Keratinocyte (primary cell): ENCODE measurements at regions not wholly inside any gene's neighbourhood (a gene's known extent, or its start where the extent isn't known, plus 50 kb on each side); places are given as distances from the start of the nearest gene placed in this dataset.

Experiments used
- DNase-seq: peaks from one replicate; pipeline ENCODE4 v3.0.0-alpha.2; 2011; ENCODE audit warnings: low read depth, missing footprints, low spot score
- FAIRE-seq: peaks from 2 replicates; lab custom pipeline; 2011; peaks lifted over from hg19 to GRCh38; lab: Jason Lieb, UNC
- H2AFZ ChIP-seq: 2 replicates; pipeline ENCODE4 v1.6.0; 2012; ENCODE audit warnings: low read length, control low read depth, inconsistent platforms; ENCODE audit not compliant: control insufficient read depth
- H3K27ac ChIP-seq: 2 replicates; pipeline ENCODE4 v1.5.1; 2011; ENCODE audit warnings: low read length; ENCODE audit not compliant: control insufficient read depth, insufficient read depth
- H3K27me3 ChIP-seq: 3 replicates; pipeline ENCODE4 v1.6.0; 2011; ENCODE audit warnings: low read length; ENCODE audit not compliant: control insufficient read depth, insufficient read depth; ENCODE audit errors: extremely low read depth
- H3K36me3 ChIP-seq, 2 experiments: 2 replicates in 1 of 2; 3 replicates in 1 of 2; pipeline ENCODE4 v1.5.1; 2011; ENCODE audit warnings: low read length in 2 of 2, mild to moderate bottlenecking in 1 of 2; ENCODE audit not compliant: control insufficient read depth in 2 of 2, insufficient read depth in 2 of 2; ENCODE audit errors: extremely low read depth in 1 of 2
- H3K4me1 ChIP-seq: 3 replicates; pipeline ENCODE4 v1.5.1; 2011; ENCODE audit warnings: low read length; ENCODE audit not compliant: control insufficient read depth, insufficient read depth; ENCODE audit errors: extremely low read depth
- H3K4me2 ChIP-seq: 3 replicates; pipeline ENCODE4 v1.6.0; 2011; ENCODE audit warnings: low read depth, low read length; ENCODE audit not compliant: control insufficient read depth, insufficient read depth; ENCODE audit errors: extremely low read depth
- H3K4me3 ChIP-seq, 3 experiments: fragments of 200-600 bp in 1 of 3; sonication (generic) in 1 of 3; 2 replicates in 2 of 3; 3 replicates in 1 of 3; pipeline ENCODE4 v1.5.1; 2011 to 2016; ENCODE audit warnings: low read length in 3 of 3, mild to moderate bottlenecking in 3 of 3, control low read depth in 2 of 3, inconsistent platforms in 1 of 3, low read depth in 1 of 3, mixed read lengths in 1 of 3, mixed run types in 1 of 3, moderate library complexity in 1 of 3; ENCODE audit not compliant: control insufficient read depth in 2 of 3, insufficient read depth in 2 of 3; ENCODE audit errors: extremely low read depth in 1 of 3
- H3K79me2 ChIP-seq: 2 replicates; pipeline ENCODE4 v1.6.0; 2012; ENCODE audit warnings: low read length; ENCODE audit not compliant: control insufficient read depth, insufficient read depth
- H3K9ac ChIP-seq: 3 replicates; pipeline ENCODE4 v1.6.0; 2011; ENCODE audit warnings: low read length; ENCODE audit not compliant: control insufficient read depth, insufficient read depth; ENCODE audit errors: extremely low read depth
- H3K9me1 ChIP-seq: 3 replicates; pipeline ENCODE4 v1.6.0; 2011; ENCODE audit warnings: low read length; ENCODE audit not compliant: control insufficient read depth, insufficient read depth; ENCODE audit errors: extremely low read depth
- H3K9me3 ChIP-seq: 2 replicates; pipeline ENCODE4 v1.5.1; 2012; ENCODE audit warnings: low read depth, low read length; ENCODE audit not compliant: control insufficient read depth
- H4K20me1 ChIP-seq: 3 replicates; pipeline ENCODE4 v1.6.0; 2011; ENCODE audit warnings: low read length; ENCODE audit not compliant: control insufficient read depth, insufficient read depth; ENCODE audit errors: extremely low read depth
- EZH2 ChIP-seq: IDR thresholded peaks from one replicate; pipeline ENCODE4 v1.6.1; 2012; ENCODE audit warnings: inconsistent platforms, mild to moderate bottlenecking, low read length, moderate library complexity
- dilution Hi-C: fragments of 300-500 bp; cut with MboI; formaldehyde crosslinking; loops from one replicate; pipeline ENCODE4 v1.7.0; 2020; ENCODE audit warnings: low sequenced_read_pairs; ENCODE audit not compliant: extremely low pct_ligation_motif_present
- TF ChIP-seq, protein P1 (sequence below), 3 experiments: IDR thresholded peaks in 1 of 3; conservative IDR thresholded peaks in 1 of 3; optimal IDR thresholded peaks in 1 of 3; 2 replicates in 2 of 3; 3 replicates in 1 of 3; pipeline versions ENCODE3 to v1.5.1; 2011; ENCODE audit warnings: low read length in 3 of 3, mild to moderate bottlenecking in 3 of 3, moderate library complexity in 2 of 3, control low read depth in 1 of 3, inconsistent platforms in 1 of 3; ENCODE audit not compliant: insufficient read depth in 2 of 3; ENCODE audit errors: extremely low read depth in 1 of 3

DNA sequence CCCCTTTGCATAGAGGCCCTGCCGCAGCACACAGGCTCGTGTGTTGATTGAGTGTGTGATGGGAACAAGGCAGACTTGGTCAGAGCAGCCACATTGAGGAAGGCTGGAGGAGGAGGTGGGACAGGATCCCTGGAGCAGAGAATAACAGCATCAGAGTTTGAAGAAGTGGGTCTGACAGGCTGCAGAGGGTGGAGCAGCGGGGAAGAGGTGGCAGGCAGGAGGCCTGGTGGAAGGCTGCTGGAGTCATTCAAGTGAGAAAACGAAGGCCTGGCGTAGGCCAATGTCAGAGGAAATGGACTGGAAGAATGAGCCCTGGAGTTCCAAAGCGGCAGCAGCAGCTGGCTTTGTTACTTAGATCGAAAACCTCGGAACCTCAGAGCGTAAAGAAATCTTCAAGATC lies 115.0 kb upstream of the GRIK3 start:
- no peaks in the 10 kb centered on the region for H3K9me3 ChIP-seq
- H3K4me3 ChIP-seq = no peak overlapping the region
- no peaks in the 10 kb centered on the region for H3K79me2 ChIP-seq
- no peaks in the 10 kb centered on the region for H3K36me3 ChIP-seq
- H3K4me2 ChIP-seq = no peak overlapping the region
- DNase-seq (no peak), FAIRE-seq (no peak)
- TF ChIP-seq EZH2 = no peak
- TF ChIP-seq, protein P1, sequence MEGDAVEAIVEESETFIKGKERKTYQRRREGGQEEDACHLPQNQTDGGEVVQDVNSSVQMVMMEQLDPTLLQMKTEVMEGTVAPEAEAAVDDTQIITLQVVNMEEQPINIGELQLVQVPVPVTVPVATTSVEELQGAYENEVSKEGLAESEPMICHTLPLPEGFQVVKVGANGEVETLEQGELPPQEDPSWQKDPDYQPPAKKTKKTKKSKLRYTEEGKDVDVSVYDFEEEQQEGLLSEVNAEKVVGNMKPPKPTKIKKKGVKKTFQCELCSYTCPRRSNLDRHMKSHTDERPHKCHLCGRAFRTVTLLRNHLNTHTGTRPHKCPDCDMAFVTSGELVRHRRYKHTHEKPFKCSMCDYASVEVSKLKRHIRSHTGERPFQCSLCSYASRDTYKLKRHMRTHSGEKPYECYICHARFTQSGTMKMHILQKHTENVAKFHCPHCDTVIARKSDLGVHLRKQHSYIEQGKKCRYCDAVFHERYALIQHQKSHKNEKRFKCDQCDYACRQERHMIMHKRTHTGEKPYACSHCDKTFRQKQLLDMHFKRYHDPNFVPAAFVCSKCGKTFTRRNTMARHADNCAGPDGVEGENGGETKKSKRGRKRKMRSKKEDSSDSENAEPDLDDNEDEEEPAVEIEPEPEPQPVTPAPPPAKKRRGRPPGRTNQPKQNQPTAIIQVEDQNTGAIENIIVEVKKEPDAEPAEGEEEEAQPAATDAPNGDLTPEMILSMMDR (optimal IDR thresholded peaks at IDR 0.05 in 1 of 3, IDR thresholded peaks at IDR 0.05 in 1 of 3, conservative IDR thresholded peaks at IDR 0.05 in 1 of 3; ENCODE audit: extremely low read depth in 1 of 3, insufficient read depth in 2 of 3, low read length in 3 of 3) = no peak
- no peaks in the 10 kb centered on the region for H3K27me3 ChIP-seq
- no peak overlapping the region for H3K9ac ChIP-seq
- dilution Hi-C loops = no loop called here
- no peaks in the 10 kb centered on the region for H3K9me1 ChIP-seq
- no peak overlapping the region for H2AFZ ChIP-seq
- no peaks in the 10 kb centered on the region for H4K20me1 ChIP-seq
- no peaks in the 10 kb centered on the region for H3K4me1 ChIP-seq
- no peak overlapping the region for H3K27ac ChIP-seq

DNA sequence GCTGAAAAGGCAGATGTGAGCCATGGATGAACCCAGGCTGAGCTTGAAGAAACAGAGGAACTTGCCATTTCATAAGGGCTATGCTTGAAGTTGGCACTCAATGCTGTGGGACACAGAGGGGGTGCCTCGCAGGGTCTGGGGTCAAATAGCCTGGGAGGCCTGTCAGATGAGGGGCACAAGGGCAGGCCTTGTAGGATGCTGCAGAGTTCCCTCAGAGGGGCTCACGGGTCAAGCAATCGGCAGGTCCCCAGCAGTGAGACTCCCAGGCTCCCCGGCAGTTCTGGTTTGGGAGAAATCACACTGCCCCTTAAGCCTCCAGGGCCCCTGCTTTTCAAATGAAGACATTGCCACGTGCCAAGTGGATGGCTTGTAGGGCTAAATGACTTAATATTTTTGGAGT lies 116.7 kb upstream of the GRIK3 start:
- Histone ChIP-seq H3K36me3 (no peaks in the 10 kb centered on the region), H3K9me1 (no peaks in the 10 kb centered on the region), H3K27ac (no peak overlapping the region), H3K9me3 (no peaks in the 10 kb centered on the region), H3K27me3 (no peaks in the 10 kb centered on the region), H3K79me2 (no peaks in the 10 kb centered on the region), H3K9ac (no peak overlapping the region), H3K4me1 (no peaks in the 10 kb centered on the region), H3K4me2 (no peak overlapping the region), H3K4me3 (no peak overlapping the region), H4K20me1 (no peaks in the 10 kb centered on the region), H2AFZ (no peak overlapping the region)
- dilution Hi-C loops = no loop called here
- TF ChIP-seq, protein P1 (optimal IDR thresholded peaks at IDR 0.05 in 1 of 3, IDR thresholded peaks at IDR 0.05 in 1 of 3, conservative IDR thresholded peaks at IDR 0.05 in 1 of 3; ENCODE audit: extremely low read depth in 1 of 3, insufficient read depth in 2 of 3, low read length in 3 of 3) = no peak
- TF ChIP-seq EZH2 = no peak
- no peak for FAIRE-seq
- DNase-seq = no peak
